ENCODE measurements at regions not wholly inside any gene's neighbourhood (a gene's known extent, or its start where the extent isn't known, plus 50 kb on each side); places are given as distances from the start of the nearest gene placed in this dataset.

DNA sequence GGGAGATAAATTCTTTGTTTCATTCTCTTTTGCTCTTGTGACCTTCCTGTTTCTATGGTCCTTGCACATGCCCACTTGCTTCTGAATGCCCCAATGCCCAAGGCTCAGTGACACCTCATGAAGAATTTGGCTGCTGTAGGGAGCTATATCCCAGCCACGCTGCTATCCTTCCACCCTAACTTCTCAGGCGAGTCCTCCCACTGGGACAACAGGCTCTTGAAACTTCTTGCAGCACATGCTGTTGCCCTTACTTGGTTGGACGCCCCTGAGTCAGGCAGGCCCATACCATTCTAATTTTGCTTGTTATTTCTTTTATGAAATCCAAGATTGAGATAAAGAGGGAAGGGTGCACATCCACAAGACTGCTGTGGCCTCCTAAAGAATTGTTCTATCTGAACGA is 57.6 kb upstream of the BLID start:
- no peak for DNase-seq (ENCODE audit: low read depth)

- DNase-seq (ENCODE audit: low read depth) = no peak
Measured at GRCh38 chr11:122173074-122173450, 57.0 kb upstream of the BLID start.

GRCh38 chr11:122172352-122173073 is 56.5 kb upstream of the BLID start:
- DNase-seq (ENCODE audit: low read depth) = no peak

GRCh38 chr11:122170815-122171475 is 54.9 kb upstream of the BLID start:
- no peak for DNase-seq (ENCODE audit: low read depth)

- no peak for DNase-seq (ENCODE audit: low read depth)
Measured at GRCh38 chr11:122168218-122168617, 52.2 kb upstream of the BLID start.

GRCh38 chr11:122167100-122167499 is 51.1 kb upstream of the BLID start:
- no peak for DNase-seq (ENCODE audit: low read depth)

DNA sequence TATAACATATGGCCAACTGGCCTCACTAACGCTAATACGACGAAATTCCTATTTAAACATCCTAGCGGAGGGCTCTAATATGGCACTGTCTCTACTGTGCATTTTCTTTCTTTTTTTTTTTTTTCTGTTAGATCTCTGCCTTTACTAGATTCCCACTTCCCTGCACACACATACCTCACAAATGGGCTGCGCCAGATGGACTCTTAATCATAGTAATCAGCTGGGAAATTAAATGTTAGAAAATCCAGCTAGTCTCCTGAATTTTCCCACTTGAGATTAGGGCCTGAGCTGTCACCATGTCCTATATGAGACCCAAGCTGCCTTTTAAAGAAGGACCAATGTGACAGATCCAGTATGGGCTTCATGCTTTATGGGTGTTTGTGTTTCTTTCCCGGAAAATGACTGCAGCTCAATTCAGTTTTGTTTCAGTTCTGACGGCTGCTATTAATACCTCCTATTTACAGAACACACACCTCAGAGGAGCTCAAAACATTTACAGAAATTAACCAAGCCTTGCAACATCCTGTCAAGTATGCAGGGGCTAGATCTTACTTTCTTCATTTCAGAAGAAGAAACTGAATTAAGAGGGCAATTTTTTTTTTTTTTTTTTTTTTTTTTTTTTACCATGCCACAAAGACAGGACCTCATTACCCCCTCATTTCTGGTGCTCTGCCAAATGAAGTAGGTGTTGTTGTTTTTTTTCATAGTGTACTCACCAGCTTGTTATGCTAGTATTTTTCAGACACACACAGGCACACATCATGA is 49.8 kb upstream of the BLID start:
- no peak for DNase-seq (ENCODE audit: low read depth)

Data from activated gamma-delta T cell treated with anti-CD3 and anti-CD28 coated beads, Interleukin-2, amount 50 U/mL, for 16 hours (primary cell).